Middle frontal gyrus (tissue), 1 donor: ENCODE measurements at regions not wholly inside any gene's neighbourhood (a gene's known extent, or its start where the extent isn't known, plus 50 kb on each side); places are given as distances from the start of the nearest gene placed in this dataset.
"Not testable (repeated sequence)": the region's sequence is repeated elsewhere in the genome, so short reads cannot be mapped to it uniquely, and the experiment has no call there.

Experiments used
- DNase-seq: peaks from one replicate; pipeline ENCODE4 v3.0.0-alpha.2; 2015; ENCODE audit warnings: low spot score; ENCODE audit errors: extremely low spot score

GRCh38 chr13:63481334-63481733 is 2065.7 kb upstream of the PCDH20 start:
- no peak for DNase-seq

- DNase-seq, result no peak
Measured at GRCh38 chr13:63472711-63473110, 2057.1 kb upstream of the PCDH20 start.

DNA sequence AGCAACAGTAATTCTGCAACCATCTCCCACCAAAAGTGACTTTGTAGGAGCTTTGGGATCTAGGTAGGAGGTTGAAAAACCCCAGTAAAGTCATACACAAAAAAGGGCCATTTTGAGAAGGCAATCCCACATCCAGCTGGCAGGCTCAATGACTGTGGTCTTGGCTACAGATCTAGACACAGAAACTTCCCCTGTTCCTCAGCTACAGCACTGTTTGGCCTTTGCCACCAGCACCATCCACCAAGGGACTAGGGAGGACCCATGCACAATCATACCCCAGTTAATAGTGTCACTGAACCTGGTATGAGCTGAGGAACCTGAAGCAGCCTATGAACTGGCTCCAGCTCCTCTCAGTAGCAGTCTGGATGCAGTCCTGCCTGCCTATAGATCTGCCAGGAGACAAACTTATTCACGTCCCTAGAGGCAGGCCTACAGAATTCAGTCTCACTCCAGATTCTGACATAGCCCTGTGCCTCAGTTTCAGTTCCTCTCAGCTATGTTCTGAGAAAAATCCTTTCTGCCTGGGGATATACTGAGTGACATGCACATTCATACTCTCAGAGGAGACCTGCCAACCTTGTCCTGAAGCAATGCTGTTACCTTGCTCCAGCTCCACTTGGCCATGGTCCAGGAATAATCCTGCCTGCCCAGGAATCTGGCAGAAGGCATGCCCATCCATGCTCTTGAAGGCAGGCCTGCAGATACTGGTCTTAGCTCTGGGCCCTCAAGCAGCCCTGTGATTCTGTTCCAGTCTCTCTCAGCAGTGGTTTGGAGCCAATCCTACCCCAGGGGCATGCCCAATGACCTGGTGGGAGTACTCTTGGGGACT is 2048.3 kb upstream of the PCDH20 start:
- no peak for DNase-seq

DNA sequence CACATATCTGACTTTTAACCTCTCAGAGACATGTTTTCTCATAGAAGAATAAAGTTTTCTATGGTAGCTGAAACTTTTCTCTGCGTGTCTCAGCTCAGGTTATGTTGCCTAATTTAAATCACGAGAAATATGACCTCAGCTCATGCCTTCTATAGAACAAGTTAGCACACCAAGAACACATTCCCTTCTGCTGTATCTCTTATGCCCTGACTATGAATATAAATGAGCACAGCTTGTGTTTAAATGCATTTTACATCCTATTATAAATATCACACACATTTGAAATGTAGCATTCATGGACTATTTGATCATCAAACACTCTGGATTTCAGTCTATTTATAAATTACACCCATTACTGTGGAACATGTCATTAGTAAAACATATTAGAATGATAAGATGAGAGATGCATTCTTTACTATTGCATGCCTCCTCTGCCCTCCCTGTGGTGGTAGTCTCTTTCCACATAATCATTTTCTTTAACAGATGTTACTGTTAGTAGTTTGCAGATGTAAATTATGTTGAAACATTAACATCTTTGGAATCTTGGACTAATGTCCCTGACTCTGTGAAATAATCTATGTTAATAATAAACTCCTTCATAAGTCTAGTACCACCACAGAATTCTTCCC is 2044.9 kb upstream of the PCDH20 start:
- no peak for DNase-seq

DNA sequence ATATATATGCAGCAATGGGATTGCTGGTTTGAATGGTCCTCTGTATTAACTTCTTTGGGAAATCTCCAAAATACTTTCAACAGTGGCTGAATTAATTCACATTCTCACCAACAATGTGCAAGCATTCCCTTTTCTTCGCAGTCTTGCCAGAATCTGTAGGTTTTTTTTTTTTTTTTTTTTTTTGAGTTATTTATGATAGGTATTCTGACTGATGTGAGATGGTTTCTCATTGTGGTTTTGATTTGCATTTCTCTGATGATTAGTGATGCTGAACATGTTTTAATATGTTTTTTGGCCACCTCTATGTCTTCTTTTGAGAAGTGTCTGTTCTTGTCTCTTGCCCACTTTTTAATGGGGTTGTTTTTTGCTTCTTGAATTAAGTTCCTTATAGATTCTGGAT is 2041.5 kb upstream of the PCDH20 start:
- no peak for DNase-seq

- no peak for DNase-seq
Measured at GRCh38 chr13:63455938-63456337, 2040.3 kb upstream of the PCDH20 start.

DNA sequence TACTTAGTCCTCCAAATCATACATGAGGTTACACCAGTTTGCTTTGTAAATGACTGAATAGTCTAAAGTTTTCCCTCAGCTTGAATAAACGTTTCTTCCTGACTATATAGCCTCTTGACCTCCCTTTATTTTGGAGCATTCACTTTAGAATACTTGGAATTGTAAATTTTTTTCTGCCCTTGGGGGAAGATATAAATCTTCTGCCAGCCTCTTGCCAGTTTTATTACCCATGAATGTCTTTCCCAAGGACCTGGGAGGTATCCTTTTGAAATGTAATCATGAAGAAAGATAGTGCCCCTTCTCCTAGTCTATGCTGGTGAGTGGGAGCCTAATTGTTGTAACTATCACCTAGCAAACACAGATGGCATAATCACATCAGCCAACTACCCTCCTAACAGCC is 2033.9 kb upstream of the PCDH20 start:
- DNase-seq, result no peak

DNA sequence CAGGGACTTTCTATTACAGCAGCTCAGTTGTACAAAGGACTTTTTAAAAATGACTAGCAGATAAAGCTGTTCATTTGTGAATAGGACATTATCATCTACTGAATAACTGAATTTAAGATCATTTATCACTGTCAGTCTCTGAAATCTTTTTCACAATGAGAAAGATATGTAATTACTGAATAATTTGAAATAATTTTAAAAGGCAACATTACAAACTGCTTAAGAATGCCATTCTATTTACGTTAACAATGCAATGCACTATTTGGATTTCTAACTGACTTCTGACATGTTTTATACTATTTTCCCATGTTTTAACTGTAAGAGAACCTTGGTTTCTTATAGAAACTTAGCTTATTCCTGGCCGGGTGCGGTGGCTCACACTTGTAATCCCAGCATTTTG is 2033.0 kb upstream of the PCDH20 start:
- no peak for DNase-seq

DNA sequence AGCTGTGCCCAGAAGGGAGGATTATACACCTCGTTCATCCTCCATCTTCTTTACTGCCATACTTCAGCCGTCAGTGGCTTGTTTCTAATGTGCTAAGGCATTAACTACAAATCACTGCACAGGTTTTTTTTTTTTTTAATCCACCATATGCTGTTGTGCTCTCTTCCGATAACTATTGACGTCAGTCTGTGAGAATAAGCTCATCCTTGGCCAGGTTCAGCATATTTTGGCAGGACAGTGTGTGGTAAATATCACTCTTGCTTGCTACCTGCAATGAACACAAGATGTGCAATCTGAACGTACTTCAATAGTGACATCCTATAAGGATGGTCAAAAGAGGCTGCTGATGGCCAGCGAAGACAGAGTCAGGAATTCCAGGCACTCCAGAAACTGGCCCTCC is 2030.7 kb upstream of the PCDH20 start:
- no peak for DNase-seq

DNA sequence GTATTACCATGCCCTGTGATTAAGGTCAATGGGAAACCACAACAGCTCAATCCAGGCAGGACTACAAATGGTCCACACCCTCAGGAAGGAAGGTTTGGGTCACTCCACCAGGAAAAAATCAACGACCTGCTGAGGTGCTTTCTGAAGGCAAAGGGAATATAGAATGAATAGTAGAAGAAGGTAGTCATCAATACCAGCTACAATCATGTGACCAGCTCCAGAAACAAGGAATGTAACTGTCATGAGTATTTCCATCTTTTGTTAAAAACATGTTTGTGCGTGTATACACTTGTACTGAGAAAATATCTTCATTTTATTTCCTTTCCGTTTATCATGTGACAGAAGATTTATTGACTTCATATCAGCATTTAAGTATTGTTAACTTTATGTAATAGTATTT is 2028.6 kb upstream of the PCDH20 start:
- DNase-seq, result not testable (repeated sequence)

GRCh38 chr13:63438951-63439350 is 2023.3 kb upstream of the PCDH20 start:
- no peak for DNase-seq

- no peak for DNase-seq
Measured at GRCh38 chr13:63436325-63436668, 2020.6 kb upstream of the PCDH20 start.

GRCh38 chr13:63435667-63436324 is 2020.1 kb upstream of the PCDH20 start:
- no peak for DNase-seq

- DNase-seq, result no peak
Measured at GRCh38 chr13:63433546-63434150, 2018.0 kb upstream of the PCDH20 start.

- DNase-seq, result no peak
Measured at GRCh38 chr13:63427170-63427569, 2011.5 kb upstream of the PCDH20 start.

DNA sequence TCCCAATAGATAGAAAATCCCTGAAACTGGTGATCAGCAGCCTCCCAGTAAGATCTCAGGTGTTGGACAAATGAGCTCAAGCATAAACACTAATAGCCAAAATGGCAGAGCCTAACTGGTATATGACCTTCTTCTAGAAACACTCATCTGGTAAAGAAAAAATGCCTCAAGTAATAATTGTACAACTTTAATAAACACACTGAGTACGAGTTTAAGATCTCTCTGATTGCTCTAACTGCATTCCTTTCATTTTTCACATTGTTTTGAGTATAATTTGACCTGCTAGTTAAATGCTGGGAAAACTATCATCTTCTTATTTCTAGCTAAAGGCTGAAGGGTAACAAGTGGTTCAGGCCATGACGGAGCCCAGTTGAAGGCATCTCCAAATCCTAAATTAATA is 2009.5 kb upstream of the PCDH20 start:
- DNase-seq, result no peak

- DNase-seq, result no peak
Measured at GRCh38 chr13:63421123-63421522, 2005.5 kb upstream of the PCDH20 start.

DNA sequence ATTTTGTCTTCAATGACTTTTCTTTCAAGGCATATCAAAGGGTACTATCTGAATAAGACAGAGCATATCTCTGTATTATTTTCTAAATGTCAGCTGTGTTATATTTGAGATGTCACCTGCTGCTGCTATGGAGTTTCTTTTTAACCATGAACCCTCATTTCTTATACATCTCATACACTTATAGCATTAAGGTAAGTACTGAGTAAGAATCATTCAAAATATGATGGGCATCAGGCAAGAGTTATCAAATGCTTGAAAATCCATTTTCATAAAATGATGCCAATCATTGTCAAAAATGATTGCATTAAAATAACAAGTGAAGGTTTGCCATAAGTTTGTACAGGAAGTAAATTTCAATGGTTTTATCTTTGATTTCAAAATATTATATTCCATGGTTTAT is 2005.0 kb upstream of the PCDH20 start:
- no peak for DNase-seq

DNA sequence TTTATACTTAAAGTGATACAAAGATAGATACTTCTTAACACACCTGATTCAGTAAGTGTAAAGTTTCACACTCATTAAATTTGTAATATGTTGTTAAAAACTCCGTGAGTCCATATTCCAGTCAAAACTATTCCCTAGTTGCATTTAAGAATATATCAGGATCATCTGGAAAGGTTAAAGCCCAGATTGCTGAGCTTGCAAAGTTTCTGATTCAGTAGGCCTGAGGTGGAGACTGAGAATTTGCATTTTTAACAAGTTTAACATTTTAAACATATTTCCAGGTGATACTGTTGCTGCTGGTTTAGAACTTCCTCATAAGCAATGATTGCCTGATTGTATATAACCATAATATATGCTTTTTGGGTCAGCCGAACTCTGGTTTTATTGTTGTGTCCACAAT is 1998.6 kb upstream of the PCDH20 start:
- DNase-seq, result no peak

GRCh38 chr13:63409791-63410351 is 1994.2 kb upstream of the PCDH20 start:
- no peak for DNase-seq

- DNase-seq, result no peak
Measured at GRCh38 chr13:63408331-63409189, 1992.9 kb upstream of the PCDH20 start.
